ENCODE measurements at regions not wholly inside any gene's neighbourhood (a gene's known extent, or its start where the extent isn't known, plus 50 kb on each side); places are given as distances from the start of the nearest gene placed in this dataset.

GRCh38 chr10:43859016-43859525, 210.4 kb upstream of the ZNF32 start:
- no peak overlapping the region for H3K4me2 ChIP-seq (replicated peaks; ENCODE audit: extremely low read depth, low read length, poor library complexity, severe bottlenecking)
- intact Hi-C loops (cut with micrococcal nuclease), result no loop called here
- no peaks in the 10 kb centered on the region for H3K9me3 ChIP-seq (replicated peaks in 1 of 2; ENCODE audit: control insufficient read depth in 1 of 2, insufficient read depth in 1 of 2, low read length in 2 of 2)
- Mint-ChIP-seq H3K27me3 (ENCODE audit: low read depth in 3 of 3) (peaks cover 4 to 20% (median 5%) of the 10 kb centered on the region in 3 donors), H3K4me1 (no peaks in the 10 kb centered on the region), H3K4me3 (no peak overlapping the region), H3K9me3 (peaks cover 0 to 4% (median 0%) of the 10 kb centered on the region in 7 donors), H3K36me3 (no peaks in the 10 kb centered on the region), H3K27ac (no peak overlapping the region)
- no peak overlapping the region for H2AFZ ChIP-seq (ENCODE audit: insufficient read depth, low read depth, low read length, poor library complexity, severe bottlenecking)
- no peak overlapping the region for H3K4me3 ChIP-seq (replicated peaks in 1 of 3; ENCODE audit: low read depth in 2 of 3, low read length in 3 of 3)
- TF ChIP-seq CTCF (IDR thresholded peaks at IDR 0.05), result no peak
- no peaks in the 10 kb centered on the region for H4K20me1 ChIP-seq (ENCODE audit: insufficient read depth, low read length)
- no peak overlapping the region for H3K27ac ChIP-seq (ENCODE audit: low read depth in 1 of 2, low read length in 2 of 2)
- H3K36me3 ChIP-seq (replicated peaks in 1 of 2; ENCODE audit: control insufficient read depth in 1 of 2, insufficient read depth in 2 of 2, low read length in 2 of 2), result no peaks in the 10 kb centered on the region
- H3K79me2 ChIP-seq (ENCODE audit: insufficient read depth, low read length), result no peaks in the 10 kb centered on the region
- 87% methylated on average over 4 of the region's 6 CpGs for WGBS (ENCODE audit: insufficient coverage)
- DNase-seq, result no peak
- no peaks in the 10 kb centered on the region for H3K4me1 ChIP-seq (ENCODE audit: control insufficient read depth in 1 of 2, insufficient read depth in 2 of 2, low read length in 2 of 2)
- no peak overlapping the region for H3K9ac ChIP-seq (ENCODE audit: insufficient read depth, low read length, poor library complexity, severe bottlenecking)
- peaks cover 0 to 3% of the 10 kb centered on the region in 2 donors for H3K27me3 ChIP-seq (ENCODE audit: control insufficient read depth in 2 of 2, insufficient read depth in 2 of 2, low read length in 2 of 2)

DNA sequence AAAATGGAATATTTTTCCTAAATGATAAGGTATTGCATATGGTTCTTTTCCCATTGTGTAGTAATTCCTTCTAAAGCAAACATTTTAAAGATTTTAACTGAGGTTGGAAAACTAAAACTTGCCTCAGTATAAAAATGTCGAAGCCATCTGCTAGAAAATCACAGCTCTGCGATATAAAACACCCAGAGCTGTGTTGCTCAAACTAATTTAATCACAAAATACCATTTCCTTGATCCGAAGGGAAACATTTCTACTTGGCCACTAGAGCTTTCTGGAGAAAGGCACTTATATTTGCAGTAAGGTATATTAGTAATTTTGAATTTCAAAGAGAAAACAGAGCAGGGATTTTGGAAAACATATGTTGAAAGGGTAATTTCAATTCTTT, 209.2 kb upstream of the ZNF32 start:
- Histone ChIP-seq H3K27me3 (ENCODE audit: control insufficient read depth in 2 of 2, insufficient read depth in 2 of 2, low read length in 2 of 2) (peaks cover 0 to 3% of the 10 kb centered on the region in 2 donors), H3K36me3 (replicated peaks in 1 of 2; ENCODE audit: control insufficient read depth in 1 of 2, insufficient read depth in 2 of 2, low read length in 2 of 2) (no peaks in the 10 kb centered on the region), H3K4me2 (replicated peaks; ENCODE audit: extremely low read depth, low read length, poor library complexity, severe bottlenecking) (no peak overlapping the region), H3K9ac (ENCODE audit: insufficient read depth, low read length, poor library complexity, severe bottlenecking) (no peak overlapping the region), H3K79me2 (ENCODE audit: insufficient read depth, low read length) (no peaks in the 10 kb centered on the region), H3K9me3 (replicated peaks in 1 of 2; ENCODE audit: control insufficient read depth in 1 of 2, insufficient read depth in 1 of 2, low read length in 2 of 2) (no peaks in the 10 kb centered on the region), H3K4me3 (replicated peaks in 1 of 3; ENCODE audit: low read depth in 2 of 3, low read length in 3 of 3) (no peak overlapping the region), H3K4me1 (ENCODE audit: control insufficient read depth in 1 of 2, insufficient read depth in 2 of 2, low read length in 2 of 2) (no peaks in the 10 kb centered on the region), H3K27ac (ENCODE audit: low read depth in 1 of 2, low read length in 2 of 2) (no peak overlapping the region), H2AFZ (ENCODE audit: insufficient read depth, low read depth, low read length, poor library complexity, severe bottlenecking) (no peak overlapping the region), H4K20me1 (ENCODE audit: insufficient read depth, low read length) (no peaks in the 10 kb centered on the region)
- H3K36me3 Mint-ChIP-seq, result no peaks in the 10 kb centered on the region
- WGBS (ENCODE audit: insufficient coverage), result 80% methylated on average over 2 of the region's 3 CpGs
- no peak for DNase-seq
- no peak for TF ChIP-seq CTCF (IDR thresholded peaks at IDR 0.05)
- H3K27me3 Mint-ChIP-seq (ENCODE audit: low read depth in 3 of 3), result peaks cover 4 to 20% (median 5%) of the 10 kb centered on the region in 3 donors
- no peak overlapping the region for H3K4me3 Mint-ChIP-seq
- H3K4me1 Mint-ChIP-seq, result no peaks in the 10 kb centered on the region
- H3K27ac Mint-ChIP-seq, result no peak overlapping the region
- H3K9me3 Mint-ChIP-seq, result peaks cover 0 to 4% (median 0%) of the 10 kb centered on the region in 7 donors
- intact Hi-C loops (cut with micrococcal nuclease), result no loop called here
